HG03135 (cell line): ENCODE measurements at regions not wholly inside any gene's neighbourhood (a gene's known extent, or its start where the extent isn't known, plus 50 kb on each side); places are given as distances from the start of the nearest gene placed in this dataset.

Source experiments
- ATAC-seq: cut with Tn5 transposase; IDR thresholded peaks from one replicate; pipeline ENCODE4 v1.9.1; 2021; ENCODE audit warnings: mild to moderate bottlenecking, moderate library complexity; ENCODE audit not compliant: unreplicated experiment

GRCh38 chr3:24830230-24831152, 335.8 kb upstream of the THRB start:
- no peak for ATAC-seq

DNA sequence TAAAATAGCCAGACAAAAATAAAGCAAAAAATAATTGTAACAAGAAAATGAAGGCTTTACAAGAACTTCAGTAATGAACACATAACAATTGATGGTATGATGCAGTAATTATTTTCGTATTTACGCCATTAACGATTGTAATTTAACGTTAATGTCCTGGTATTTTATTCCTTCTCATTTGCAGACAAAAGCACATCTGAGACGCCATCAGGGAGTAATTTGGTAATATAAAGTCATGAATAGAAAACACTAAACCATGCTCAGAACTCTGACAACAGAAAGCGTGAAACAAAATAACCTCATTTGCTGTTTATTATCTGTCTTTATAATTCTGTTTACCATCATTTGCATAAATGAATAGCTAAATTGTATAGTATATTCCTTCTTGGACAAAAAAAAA, 336.6 kb upstream of the THRB start:
- ATAC-seq, result no peak

GRCh38 chr3:24832891-24833290, 338.2 kb upstream of the THRB start:
- no peak for ATAC-seq

DNA sequence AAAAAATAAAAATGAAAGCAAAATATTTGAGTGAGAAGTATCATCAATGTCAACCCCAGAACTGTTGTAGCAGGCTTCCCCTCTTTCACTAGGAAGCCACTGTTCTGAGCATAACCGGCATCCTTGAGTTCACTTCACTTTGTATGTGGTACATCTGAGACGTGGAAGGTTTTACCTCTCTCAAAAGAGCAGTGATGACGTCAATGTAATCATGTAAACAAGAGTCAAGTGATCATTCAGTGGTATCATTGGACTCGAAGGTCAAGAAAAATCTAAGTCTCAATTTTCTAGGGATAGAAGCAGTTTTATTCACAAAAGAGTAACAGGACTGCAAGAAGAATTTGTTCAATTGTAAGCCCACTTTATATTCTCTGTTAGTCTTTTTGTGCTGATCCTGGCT, 339.8 kb upstream of the THRB start:
- ATAC-seq, result no peak

DNA sequence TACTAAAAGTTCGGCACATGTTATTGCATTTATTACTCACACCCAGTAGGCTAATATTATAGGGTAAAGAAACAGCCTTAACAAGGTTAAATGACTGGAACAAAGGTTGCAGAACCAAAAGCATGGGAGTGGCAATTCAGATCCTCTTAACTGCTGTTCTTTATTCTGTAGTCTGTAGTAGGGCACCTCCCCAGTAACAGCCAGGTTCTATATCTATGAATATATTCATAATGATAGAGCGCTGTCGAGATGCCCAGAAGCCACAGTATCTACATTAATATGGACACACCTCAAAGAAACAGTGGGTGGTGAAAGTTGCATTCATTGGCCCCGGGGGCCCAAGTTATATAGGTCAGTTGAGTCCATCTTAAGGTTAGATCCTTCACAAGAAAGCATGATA, 340.9 kb upstream of the THRB start:
- no peak for ATAC-seq

DNA sequence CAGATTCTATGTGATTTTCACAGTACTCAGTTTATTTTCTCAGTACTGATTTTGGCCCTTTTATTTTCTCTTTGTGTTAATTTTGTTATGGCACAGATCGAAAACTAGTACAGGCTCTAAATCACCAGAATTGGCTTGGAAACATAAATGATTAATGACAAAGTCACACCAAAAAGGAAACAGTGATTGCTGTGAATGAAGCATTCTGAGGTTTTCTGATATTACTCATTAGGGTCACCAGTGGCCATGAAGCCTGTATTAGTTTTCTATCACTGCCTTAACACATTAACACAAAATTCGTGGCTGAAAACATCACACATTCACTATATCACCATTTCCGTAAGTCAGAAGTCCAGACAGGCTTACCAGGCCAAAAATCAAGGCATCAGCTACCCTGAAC, 343.0 kb upstream of the THRB start:
- no peak for ATAC-seq

GRCh38 chr3:24838533-24838932, 343.9 kb upstream of the THRB start:
- no peak for ATAC-seq

DNA sequence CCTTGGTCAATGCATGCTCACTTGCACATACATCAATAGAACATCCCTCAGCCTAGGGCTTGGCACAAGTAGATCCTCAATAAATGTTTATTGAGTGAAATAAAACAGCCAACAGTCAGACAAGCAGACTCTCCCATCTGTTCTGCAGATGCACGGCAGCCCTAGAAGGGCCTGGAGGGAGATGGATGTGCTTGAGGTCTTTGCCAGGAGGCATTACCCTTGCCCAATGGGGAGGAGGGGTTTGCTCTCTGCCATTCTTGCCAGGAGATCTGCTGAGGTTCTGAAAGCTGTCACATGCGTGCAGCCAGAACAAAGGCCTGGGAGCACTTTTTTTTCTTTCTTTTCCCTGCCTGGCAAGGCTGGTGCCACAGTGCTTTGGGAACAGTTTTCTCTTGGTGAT, 349.3 kb upstream of the THRB start:
- ATAC-seq, result no peak

GRCh38 chr3:24845524-24846155, 351.0 kb upstream of the THRB start:
- no peak for ATAC-seq

DNA sequence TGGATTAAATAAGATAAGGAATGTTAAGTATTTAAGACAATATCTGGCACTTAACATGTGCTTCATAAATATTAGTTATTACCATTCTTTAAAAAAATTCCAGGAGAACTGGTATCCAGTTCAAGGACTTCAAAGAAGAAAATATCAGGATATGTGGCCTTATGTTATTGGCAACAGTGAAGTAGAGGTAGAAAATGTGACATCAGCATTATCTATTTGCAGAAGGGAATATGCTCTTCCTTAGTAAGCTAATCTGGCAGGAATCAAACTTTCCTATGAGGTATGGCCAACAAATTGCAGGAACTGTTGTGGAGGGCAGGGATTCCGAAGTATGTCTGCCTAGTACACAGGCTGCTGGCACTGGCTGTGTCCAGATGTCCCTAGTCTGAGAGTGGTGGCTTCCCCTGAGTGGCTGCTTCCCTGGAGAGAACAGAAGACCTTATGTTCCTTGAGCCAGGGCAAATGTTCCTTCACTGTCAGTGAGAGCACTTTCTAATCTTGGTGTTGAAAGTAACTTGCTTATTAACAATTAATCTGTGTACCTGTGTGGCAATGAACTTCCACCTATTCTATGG, 351.7 kb upstream of the THRB start:
- no peak for ATAC-seq

GRCh38 chr3:24850245-24850644, 355.6 kb upstream of the THRB start:
- ATAC-seq, result no peak

GRCh38 chr3:24853685-24854490, 359.2 kb upstream of the THRB start:
- no peak for ATAC-seq

DNA sequence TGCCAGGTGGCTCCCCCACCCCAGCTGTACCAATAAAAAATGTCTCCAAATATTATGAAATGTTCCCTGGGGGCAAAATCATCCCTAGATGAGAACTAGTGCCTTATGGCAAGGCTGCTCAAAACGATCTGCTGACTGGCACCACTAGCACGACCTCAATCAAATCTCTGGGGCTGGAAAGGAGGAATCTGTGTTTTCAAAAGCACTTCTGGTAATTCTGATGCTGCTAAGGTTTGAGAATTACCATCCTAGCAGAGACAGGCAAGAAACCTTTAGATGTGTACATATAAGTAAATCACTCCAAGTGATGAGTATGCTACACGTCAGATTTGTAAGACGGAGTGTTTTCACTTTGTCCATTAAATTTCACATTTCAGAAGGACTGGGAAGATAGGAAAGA, 360.1 kb upstream of the THRB start:
- no peak for ATAC-seq

- no peak for ATAC-seq
These were observed 363.3 kb upstream of the THRB start for GRCh38 chr3:24857945-24858344.

DNA sequence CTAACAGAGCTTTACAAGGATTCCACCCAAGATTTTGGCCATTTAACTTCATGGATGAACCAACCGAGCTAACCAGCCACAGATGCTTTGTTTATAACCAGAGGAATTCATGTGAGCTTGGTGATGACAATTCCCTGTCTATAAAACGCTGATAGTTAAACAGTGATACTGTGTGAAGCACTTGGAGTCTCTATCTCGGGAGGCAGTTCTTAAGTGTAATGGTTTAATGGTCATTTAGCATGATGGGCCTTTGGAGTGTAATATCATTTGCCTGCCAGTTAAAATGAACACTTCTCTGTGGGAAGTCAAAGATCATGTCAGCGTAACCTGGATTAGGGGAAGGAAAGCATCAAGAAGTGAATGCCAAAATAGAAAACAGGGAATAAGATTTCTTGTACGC, 368.6 kb upstream of the THRB start:
- no peak for ATAC-seq

DNA sequence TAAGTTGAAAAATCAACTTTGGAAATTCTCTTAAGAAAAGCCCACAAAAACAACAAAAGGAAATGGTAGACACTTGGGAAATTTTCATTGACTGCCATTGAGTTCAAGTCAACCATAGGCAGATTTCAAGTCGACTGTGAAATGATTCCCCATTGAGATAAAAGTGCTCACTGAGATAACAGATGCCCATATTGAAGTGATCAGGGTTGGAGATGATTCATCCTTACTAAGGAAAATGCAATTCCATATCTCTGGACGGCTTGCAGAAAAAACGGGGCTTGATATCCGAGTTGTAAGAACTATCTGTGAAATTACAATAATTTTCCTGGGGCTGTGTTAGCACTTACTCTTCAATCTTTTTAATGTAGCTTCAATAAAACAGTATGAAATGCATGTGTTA, 373.1 kb upstream of the THRB start:
- ATAC-seq, result no peak

DNA sequence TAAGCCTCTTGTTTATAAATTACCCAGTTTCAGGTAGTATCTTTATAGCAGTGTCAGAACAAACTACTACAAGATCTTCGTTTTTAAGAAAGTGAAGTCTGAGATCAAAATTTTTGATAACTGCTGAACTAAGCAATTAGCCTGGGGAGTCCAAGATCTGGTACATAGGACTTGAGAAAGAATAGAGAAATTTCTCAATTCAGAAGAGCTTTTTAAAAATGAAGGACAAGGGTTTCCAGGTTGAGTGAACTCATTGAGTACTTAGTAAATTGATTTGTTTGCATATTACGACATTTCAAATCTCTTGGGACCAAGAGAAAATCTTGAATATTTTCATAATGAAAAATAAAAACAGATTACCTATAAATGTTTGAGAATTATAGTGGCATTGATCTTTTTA, 386.6 kb upstream of the THRB start:
- no peak for ATAC-seq

DNA sequence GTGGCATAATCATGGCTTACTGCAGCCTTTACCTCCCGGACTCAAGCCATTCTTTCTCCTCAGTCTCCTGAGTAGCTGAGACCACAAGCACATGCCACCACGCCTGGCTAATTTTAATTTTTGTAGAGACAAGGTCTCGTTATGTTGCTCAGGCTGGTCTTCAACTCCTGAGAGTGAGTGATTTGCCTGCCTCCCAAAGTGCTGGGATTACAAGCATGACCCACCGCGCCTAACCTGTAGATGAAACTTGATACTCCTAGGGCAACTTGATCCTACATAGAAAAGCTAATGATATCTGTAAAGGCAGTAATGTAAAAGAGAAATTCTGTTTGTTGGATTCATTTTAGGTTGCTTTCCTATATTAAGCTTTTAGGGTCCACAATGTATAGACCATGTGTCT, 391.9 kb upstream of the THRB start:
- no peak for ATAC-seq

- ATAC-seq, result no peak
These were observed 395.4 kb upstream of the THRB start for GRCh38 chr3:24890012-24890411.

- ATAC-seq, result no peak
These were observed 404.7 kb upstream of the THRB start for GRCh38 chr3:24899373-24899772.

GRCh38 chr3:24899901-24900603, 405.4 kb upstream of the THRB start:
- no peak for ATAC-seq
